B cell (primary cell): ENCODE measurements at regions not wholly inside any gene's neighbourhood (a gene's known extent, or its start where the extent isn't known, plus 50 kb on each side); places are given as distances from the start of the nearest gene placed in this dataset.

Experiments
- ATAC-seq: fragments of 200-7000 bp; cut with Tn5 transposase; one replicate; pipeline ENCODE4 v1.10.0; 2021; ENCODE audit warnings: low read depth, mild to moderate bottlenecking, moderate number of reproducible peaks, moderate library complexity
- CTCF ChIA-PET: fragments of 350-600 bp; sonication (Branson Sonifier 250); formaldehyde crosslinking; loops from one replicate; lab custom pipeline; 2021; ENCODE audit warnings: antibody characterized with exemption, inconsistent platforms; lab: Charles Lee
- POLR2A ChIA-PET: fragments of 350-600 bp; sonication (Branson Sonifier 250); formaldehyde crosslinking; loops from one replicate; lab custom pipeline; 2021; ENCODE audit warnings: antibody characterized with exemption; lab: Charles Lee
- DNase-seq: peaks from one replicate; pipeline ENCODE4 v3.0.0; 2013
- H2AFZ ChIP-seq: 2 replicates; pipeline ENCODE4 v1.6.1; 2012; ENCODE audit warnings: mild to moderate bottlenecking, low read depth, low read length; ENCODE audit not compliant: insufficient read depth, poor library complexity, severe bottlenecking
- H3K27ac ChIP-seq, 2 donors: 1 replicate in 1 of 2; 2 replicates in 1 of 2; pipeline ENCODE4 v1.5.1; 2012 to 2013; ENCODE audit warnings: low read length in 2 of 2, mild to moderate bottlenecking in 2 of 2, moderate library complexity in 1 of 2
- H3K27me3 ChIP-seq, 4 experiments: fragments of 200-600 bp in 1 of 4; sonication (generic) in 1 of 4; replicated peaks in 1 of 4; 1 replicate in 2 of 4; 2 replicates in 2 of 4; pipeline versions ENCODE4 v1.6.1 to v1.7.0; 2013 to 2016; ENCODE audit warnings: low read length in 3 of 4, mild to moderate bottlenecking in 2 of 4, mixed read lengths in 1 of 4, moderate library complexity in 1 of 4; ENCODE audit not compliant: insufficient read depth in 4 of 4, control insufficient read depth in 3 of 4; ENCODE audit errors: control extremely low read depth in 1 of 4
- H3K36me3 ChIP-seq, 2 experiments: replicated peaks in 1 of 2; 1 replicate in 1 of 2; 2 replicates in 1 of 2; pipeline versions ENCODE4 v1.6.1 to v1.7.1; 2013; ENCODE audit warnings: low read length in 1 of 2; ENCODE audit not compliant: insufficient read depth in 2 of 2, control insufficient read depth in 1 of 2; ENCODE audit errors: control extremely low read depth in 1 of 2, extremely low read depth in 1 of 2
- H3K4me1 ChIP-seq, 2 donors: fragments of 200-600 bp in 1 of 2; sonication (generic) in 1 of 2; 1 replicate in 1 of 2; 2 replicates in 1 of 2; pipeline versions ENCODE4 v1.5.1 to v1.6.1; 2013 to 2017; ENCODE audit warnings: low read length in 2 of 2; ENCODE audit not compliant: control insufficient read depth in 2 of 2, insufficient read depth in 2 of 2
- H3K4me2 ChIP-seq: replicated peaks from 2 replicates; pipeline ENCODE3; 2012; ENCODE audit warnings: mild to moderate bottlenecking, low read depth, low read length; ENCODE audit not compliant: poor library complexity, severe bottlenecking
- H3K4me3 ChIP-seq, 5 experiments: fragments of 200-600 bp in 1 of 5; sonication (generic) in 1 of 5; 1 replicate in 3 of 5; 2 replicates in 2 of 5; pipeline versions ENCODE4 v1.5.1 to v1.7.0; 2011 to 2016; ENCODE audit warnings: low read length in 4 of 5, mild to moderate bottlenecking in 4 of 5, low read depth in 2 of 5, control low read depth in 1 of 5, moderate library complexity in 1 of 5; ENCODE audit not compliant: insufficient read depth in 1 of 5; ENCODE audit errors: control extremely low read depth in 1 of 5, extremely low read depth in 1 of 5
- H3K79me2 ChIP-seq: fragments of 200-600 bp; sonication (generic); one replicate; pipeline ENCODE4 v1.6.0; 2016; ENCODE audit warnings: low read length; ENCODE audit not compliant: control insufficient read depth, insufficient read depth
- H3K9ac ChIP-seq: fragments of 200-600 bp; sonication (generic); 2 replicates; pipeline ENCODE4 v1.6.1; 2017; ENCODE audit warnings: mild to moderate bottlenecking, low read length, moderate library complexity
- H3K9me3 ChIP-seq, 3 donors: one replicate each; pipeline versions ENCODE4 v1.6.1 to v1.7.1; 2013; ENCODE audit warnings: low read length in 2 of 3; ENCODE audit not compliant: control insufficient read depth in 2 of 3, insufficient read depth in 1 of 3; ENCODE audit errors: control extremely low read depth in 1 of 3
- H4K20me1 ChIP-seq: 2 replicates; pipeline ENCODE4 v1.6.0; 2012; ENCODE audit warnings: mild to moderate bottlenecking, low read length; ENCODE audit not compliant: insufficient read depth, control insufficient read depth, poor library complexity, severe bottlenecking
- H3K27ac Mint-ChIP-seq: one replicate; pipeline ENCODE4 v1.8.0; 2021; ENCODE audit warnings: mixed read lengths
- H3K27me3 Mint-ChIP-seq: one replicate; pipeline ENCODE4 v1.8.0; 2021; ENCODE audit warnings: mixed read lengths
- H3K4me1 Mint-ChIP-seq: one replicate; pipeline ENCODE4 v1.8.0; 2021; ENCODE audit warnings: mixed read lengths
- H3K4me3 Mint-ChIP-seq: one replicate; pipeline ENCODE4 v1.8.0; 2021; ENCODE audit warnings: mixed read lengths
- H3K9me3 Mint-ChIP-seq: one replicate; pipeline ENCODE4 v1.8.0; 2022; ENCODE audit warnings: mixed read lengths; ENCODE audit not compliant: insufficient read depth
- CTCF ChIP-seq: fragments of 200-600 bp; IDR thresholded peaks from one replicate; pipeline ENCODE4 v1.8.0; 2022; ENCODE audit warnings: antibody characterized with exemption, mild to moderate bottlenecking
- EZH2 ChIP-seq: IDR thresholded peaks from 2 replicates; pipeline ENCODE4 v1.6.1; 2012; ENCODE audit warnings: borderline replicate concordance, low read depth, mild to moderate bottlenecking, moderate library complexity, low read length; ENCODE audit not compliant: insufficient read depth, poor library complexity, severe bottlenecking
- WGBS: methylation state at CpG from one replicate; pipeline ENCODE4 v1.1.5; 2013; ENCODE audit warnings: missing lambda C conversion rate; ENCODE audit not compliant: insufficient coverage; 5-methylcytosine and 5-hydroxymethylcytosine counted together
- intact Hi-C: fragments of 100-400 bp; cut with micrococcal nuclease; formaldehyde crosslinking; loops from one replicate; pipeline ENCODE4 v1.10.0; 2022

- H2AFZ ChIP-seq = no peak overlapping the region
- H3K4me3 ChIP-seq = no peak overlapping the region
- H3K27me3 Mint-ChIP-seq = peaks cover 4% of the 10 kb centered on the region
- no peak overlapping the region for H3K4me3 Mint-ChIP-seq
- no peak overlapping the region for H3K27ac Mint-ChIP-seq
- no peaks in the 10 kb centered on the region for H4K20me1 ChIP-seq
- no peaks in the 10 kb centered on the region for H3K79me2 ChIP-seq
- H3K27ac ChIP-seq = no peak overlapping the region
- no peaks in the 10 kb centered on the region for H3K4me1 ChIP-seq
- H3K9me3 ChIP-seq = peaks cover 0 to 2% (median 0%) of the 10 kb centered on the region in 3 donors
- no peak for TF ChIP-seq CTCF
- no peak for TF ChIP-seq EZH2
- DNase-seq (no peak), ATAC-seq (no peak)
- ChIA-PET CTCF (no interaction called here), POLR2A (no interaction called here)
- intact Hi-C loops = no loop called here
- no peaks in the 10 kb centered on the region for H3K4me1 Mint-ChIP-seq
- no peaks in the 10 kb centered on the region for H3K27me3 ChIP-seq
- no peak overlapping the region for H3K9ac ChIP-seq
- no peak overlapping the region for H3K4me2 ChIP-seq
- no peaks in the 10 kb centered on the region for H3K36me3 ChIP-seq
- no CpG with 5 or more reads among the region's 1 CpG for WGBS
- H3K9me3 Mint-ChIP-seq = no peaks in the 10 kb centered on the region
Measured at GRCh38 chr1:209046058-209046417, 537.5 kb upstream of the CAMK1G start.

- Mint-ChIP-seq H3K27ac (no peak overlapping the region), H3K9me3 (no peaks in the 10 kb centered on the region), H3K27me3 (peaks cover 4% of the 10 kb centered on the region), H3K4me1 (no peaks in the 10 kb centered on the region), H3K4me3 (no peak overlapping the region)
- H3K27ac ChIP-seq = no peak overlapping the region
- peaks cover 0 to 11% (median 0%) of the 10 kb centered on the region in 3 donors for H3K9me3 ChIP-seq
- no peaks in the 10 kb centered on the region for H4K20me1 ChIP-seq
- H3K4me2 ChIP-seq = no peak overlapping the region
- H3K36me3 ChIP-seq = no peaks in the 10 kb centered on the region
- ChIA-PET CTCF (no interaction called here), POLR2A (no interaction called here)
- intact Hi-C loops = no loop called here
- H2AFZ ChIP-seq = no peak overlapping the region
- H3K9ac ChIP-seq = no peak overlapping the region
- ATAC-seq = no peak
- DNase-seq = no peak
- H3K4me1 ChIP-seq = no peaks in the 10 kb centered on the region
- TF ChIP-seq CTCF (no peak), EZH2 (no peak)
- H3K79me2 ChIP-seq = no peaks in the 10 kb centered on the region
- H3K4me3 ChIP-seq = no peak overlapping the region
- no peaks in the 10 kb centered on the region for H3K27me3 ChIP-seq
- WGBS = 89% methylated on average over 4 of the region's 4 CpGs
Measured at GRCh38 chr1:209046935-209047334, 536.6 kb upstream of the CAMK1G start.
